ENCODE measurements at regions not wholly inside any gene's neighbourhood (a gene's known extent, or its start where the extent isn't known, plus 50 kb on each side); places are given as distances from the start of the nearest gene placed in this dataset.

GRCh38 chr16:59122262-59122537 lies 388.1 kb upstream of the GOT2 start:
- TF ChIP-seq CTCF (conservative IDR thresholded peaks at IDR 0.05; ENCODE audit: low read depth, low read length) (no peak), EZH2phosphoT487 (IDR thresholded peaks at IDR 0.05; ENCODE audit: borderline replicate concordance, low read length) (no peak)

Measured in PC-3 (cell line).